ENCODE measurements at regions not wholly inside any gene's neighbourhood (a gene's known extent, or its start where the extent isn't known, plus 50 kb on each side); places are given as distances from the start of the nearest gene placed in this dataset.

- RAD21 ChIA-PET (ENCODE audit: unreplicated experiment): no interaction called here
- H3K27ac ChIP-seq (ENCODE audit: control insufficient read depth, insufficient read depth): no peak overlapping the region
- H3K27me3 ChIP-seq (replicated peaks in 1 of 2; ENCODE audit: control insufficient read depth in 2 of 2, insufficient read depth in 2 of 2, low read length in 1 of 2): no peaks in the 10 kb centered on the region
- H4K20me1 ChIP-seq (ENCODE audit: control insufficient read depth, insufficient read depth): no peaks in the 10 kb centered on the region
- no peaks in the 10 kb centered on the region for H3K9me3 ChIP-seq (replicated peaks; ENCODE audit: control insufficient read depth, insufficient read depth, low read length)
- DNase-seq (ENCODE audit: low read depth, low spot score): no peak
- H3K4me2 ChIP-seq (ENCODE audit: control insufficient read depth, insufficient read depth): no peak overlapping the region
- SMC1A ChIA-PET (ENCODE audit: uncharacterized antibody, unreplicated experiment): no interaction called here
- in situ Hi-C loops (cut with MboI) (no loop called here), intact Hi-C loops (cut with micrococcal nuclease; ENCODE audit: unreplicated experiment) (no loop called here)
- no peak overlapping the region for H3K9ac ChIP-seq (ENCODE audit: control insufficient read depth, insufficient read depth, low read length)
- H3K79me2 ChIP-seq (ENCODE audit: control insufficient read depth, insufficient read depth, low read length): no peaks in the 10 kb centered on the region
- POLR2A ChIA-PET: interaction anchor here (0.5 kb wide), 1 partner anchor 717 kb away, joined by 6 read pairs; no protein-coding TSS in a partner anchor
- BruUV-seq (replicated peaks): no TSS peak
- no peak overlapping the region for H3K4me3 ChIP-seq
- no peak for FAIRE-seq
- 0% methylated on average over 1 of the region's 1 CpG for WGBS (ENCODE audit: insufficient coverage, insufficient replicate concordance, low lambda C conversion rate, missing lambda C conversion rate)
- CTCF ChIA-PET: interaction anchor here (0.8 to 1.2 kb wide), 3 partner anchors 10 to 16 kb away, joined by 3 to 4 read pairs (median 4); no protein-coding TSS in a partner anchor
- no peak for ATAC-seq
- no peak overlapping the region for H2AFZ ChIP-seq (ENCODE audit: control insufficient read depth, low read depth, low read length)
- H3K4me1 ChIP-seq (ENCODE audit: control insufficient read depth, insufficient read depth, low read length): no peaks in the 10 kb centered on the region
- no peaks in the 10 kb centered on the region for H3K36me3 ChIP-seq (ENCODE audit: control insufficient read depth in 2 of 2, insufficient read depth in 2 of 2, low read length in 1 of 2)
- TF ChIP-seq BACH1 (IDR thresholded peaks at IDR 0.05; ENCODE audit: borderline replicate concordance) (no peak), ELK1 (IDR thresholded peaks at IDR 0.05; ENCODE audit: low read depth, low read length) (no peak), CUX1 (IDR thresholded peaks at IDR 0.05; ENCODE audit: insufficient replicate concordance, low read depth, low read length) (no peak), CREB1 (IDR thresholded peaks at IDR 0.05; ENCODE audit: low read depth) (no peak), POLR2AphosphoS2 (IDR thresholded peaks at IDR 0.05; ENCODE audit: low read depth, low read length) (no peak), REST (IDR thresholded peaks at IDR 0.05; ENCODE audit: low read depth, low read length) (no peak), RBBP5 (conservative IDR thresholded peaks at IDR 0.05) (no peak), NR2C1 (IDR thresholded peaks at IDR 0.05) (no peak), ATF2 (IDR thresholded peaks at IDR 0.05; ENCODE audit: low read length) (no peak), IRF5 (IDR thresholded peaks at IDR 0.05; ENCODE audit: borderline replicate concordance) (no peak), FOXM1 (IDR thresholded peaks at IDR 0.05; ENCODE audit: low read depth, low read length) (no peak), BMI1 (IDR thresholded peaks at IDR 0.05; ENCODE audit: borderline replicate concordance) (no peak), IRF4 (IDR thresholded peaks at IDR 0.05; ENCODE audit: low read depth, low read length) (no peak)
These were observed 1736.4 kb downstream of the MAT2B start for GRCh38 chr5:165241811-165242210.

All from GM12878 (cell line).